ENCODE measurements at regions not wholly inside any gene's neighbourhood (a gene's known extent, or its start where the extent isn't known, plus 50 kb on each side); places are given as distances from the start of the nearest gene placed in this dataset.

DNA sequence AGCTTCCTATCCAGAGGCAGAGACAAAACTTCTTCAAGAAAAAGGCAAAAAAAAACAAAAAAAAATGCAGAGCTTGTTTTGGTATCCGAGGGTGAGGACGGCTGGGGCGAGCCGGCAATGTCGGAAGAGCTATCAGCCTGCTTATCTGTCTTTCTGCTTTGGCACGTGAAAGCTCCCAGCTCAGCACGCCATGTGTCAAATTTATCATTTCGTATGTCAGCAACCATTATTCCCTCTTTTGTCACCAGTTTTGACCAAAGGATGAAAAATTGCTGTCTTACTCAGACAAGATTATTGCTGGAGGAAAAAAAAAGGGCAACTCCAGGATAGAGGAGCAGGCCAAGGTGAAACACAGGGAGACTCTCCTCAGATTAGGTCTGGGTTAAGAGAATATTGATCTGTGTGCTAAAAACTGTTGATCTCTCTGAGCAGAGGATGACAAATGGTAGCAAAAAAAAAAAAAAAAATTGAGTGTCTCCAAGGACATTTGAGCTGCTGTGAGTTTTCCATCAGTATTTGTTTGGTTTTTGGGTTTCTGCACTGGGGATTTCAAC is 532.0 kb upstream of the POU3F3 start:
- Histone ChIP-seq H3K27me3 (replicated peaks; ENCODE audit: insufficient read depth, low read length) (no peaks in the 10 kb centered on the region), H3K27ac (ENCODE audit: low read length) (no peak overlapping the region), H4K20me1 (ENCODE audit: insufficient read depth, low read length) (no peaks in the 10 kb centered on the region), H3K4me1 (ENCODE audit: low read length) (no peaks in the 10 kb centered on the region), H3K36me3 (replicated peaks; ENCODE audit: insufficient read depth, low read length) (no peaks in the 10 kb centered on the region), H3K9me3 (replicated peaks; ENCODE audit: insufficient read depth, low read length) (no peaks in the 10 kb centered on the region), H3K4me3 (ENCODE audit: low read length) (no peak overlapping the region), H3K9me2 (replicated peaks; ENCODE audit: insufficient read depth, low read length) (no peaks in the 10 kb centered on the region), H3F3A (ENCODE audit: insufficient read depth, low read length) (no peaks in the 10 kb centered on the region), H3K9ac (ENCODE audit: low read length) (no peak overlapping the region), H3K4me2 (ENCODE audit: low read depth, low read length) (no peak overlapping the region), H2AFZ (ENCODE audit: low read length) (no peak overlapping the region), H3K79me2 (ENCODE audit: low read length) (no peaks in the 10 kb centered on the region)
- DNase-seq: no peak
- TF ChIP-seq EZH2phosphoT487 (IDR thresholded peaks at IDR 0.05; ENCODE audit: low read length) (no peak), EZH2 (optimal IDR thresholded peaks at IDR 0.05; ENCODE audit: low read depth, low read length) (no peak), CTCF (IDR thresholded peaks at IDR 0.05; ENCODE audit: low read length) (no peak)

GRCh38 chr2:104332731-104333130 is 521.2 kb upstream of the POU3F3 start:
- H2AFZ ChIP-seq (ENCODE audit: low read length): no peak overlapping the region
- H3K4me2 ChIP-seq (ENCODE audit: low read depth, low read length): no peak overlapping the region
- no peaks in the 10 kb centered on the region for H3K9me2 ChIP-seq (replicated peaks; ENCODE audit: insufficient read depth, low read length)
- no peak for DNase-seq
- H3K79me2 ChIP-seq (ENCODE audit: low read length): no peaks in the 10 kb centered on the region
- no peaks in the 10 kb centered on the region for H3K9me3 ChIP-seq (replicated peaks; ENCODE audit: insufficient read depth, low read length)
- no peaks in the 10 kb centered on the region for H3K36me3 ChIP-seq (replicated peaks; ENCODE audit: insufficient read depth, low read length)
- no peaks in the 10 kb centered on the region for H3K27me3 ChIP-seq (replicated peaks; ENCODE audit: insufficient read depth, low read length)
- H3K4me1 ChIP-seq (ENCODE audit: low read length): no peaks in the 10 kb centered on the region
- no peaks in the 10 kb centered on the region for H3F3A ChIP-seq (ENCODE audit: insufficient read depth, low read length)
- H4K20me1 ChIP-seq (ENCODE audit: insufficient read depth, low read length): no peaks in the 10 kb centered on the region
- H3K4me3 ChIP-seq (ENCODE audit: low read length): no peak overlapping the region
- H3K27ac ChIP-seq (ENCODE audit: low read length): no peak overlapping the region
- TF ChIP-seq EZH2phosphoT487 (IDR thresholded peaks at IDR 0.05; ENCODE audit: low read length): no peak
- no peak for TF ChIP-seq CTCF (IDR thresholded peaks at IDR 0.05; ENCODE audit: low read length)
- no peak for TF ChIP-seq EZH2 (optimal IDR thresholded peaks at IDR 0.05; ENCODE audit: low read depth, low read length)
- H3K9ac ChIP-seq (ENCODE audit: low read length): no peak overlapping the region

DNA sequence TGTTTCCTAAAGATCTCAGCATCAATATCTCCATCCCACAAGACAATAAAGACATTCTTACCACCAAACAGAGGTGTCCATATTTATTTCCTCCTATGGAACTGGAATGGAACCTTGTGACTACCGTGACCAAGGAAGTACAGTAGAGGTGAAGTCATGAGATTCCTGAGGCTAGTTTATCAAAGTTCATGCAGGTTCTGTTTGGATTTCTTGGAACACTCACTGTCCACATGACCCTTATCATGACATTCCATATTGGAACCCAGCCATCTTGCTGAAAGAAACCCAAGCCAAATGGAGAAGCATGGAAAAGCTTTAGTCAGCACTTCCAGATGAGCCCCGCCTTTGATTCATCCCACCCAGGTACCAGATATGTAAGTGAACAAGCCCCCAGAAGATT is 516.0 kb upstream of the POU3F3 start:
- Histone ChIP-seq H3K79me2 (ENCODE audit: low read length) (no peaks in the 10 kb centered on the region), H3F3A (ENCODE audit: insufficient read depth, low read length) (no peaks in the 10 kb centered on the region), H3K36me3 (replicated peaks; ENCODE audit: insufficient read depth, low read length) (no peaks in the 10 kb centered on the region), H3K4me3 (ENCODE audit: low read length) (no peak overlapping the region), H3K4me1 (ENCODE audit: low read length) (no peaks in the 10 kb centered on the region), H3K9ac (ENCODE audit: low read length) (no peak overlapping the region), H3K4me2 (ENCODE audit: low read depth, low read length) (no peak overlapping the region), H2AFZ (ENCODE audit: low read length) (no peak overlapping the region), H3K9me3 (replicated peaks; ENCODE audit: insufficient read depth, low read length) (no peaks in the 10 kb centered on the region), H3K27ac (ENCODE audit: low read length) (no peak overlapping the region), H3K27me3 (replicated peaks; ENCODE audit: insufficient read depth, low read length) (no peaks in the 10 kb centered on the region), H4K20me1 (ENCODE audit: insufficient read depth, low read length) (no peaks in the 10 kb centered on the region), H3K9me2 (replicated peaks; ENCODE audit: insufficient read depth, low read length) (no peaks in the 10 kb centered on the region)
- DNase-seq: no peak
- no peak for TF ChIP-seq EZH2phosphoT487 (IDR thresholded peaks at IDR 0.05; ENCODE audit: low read length)
- no peak for TF ChIP-seq CTCF (IDR thresholded peaks at IDR 0.05; ENCODE audit: low read length)
- no peak for TF ChIP-seq EZH2 (optimal IDR thresholded peaks at IDR 0.05; ENCODE audit: low read depth, low read length)

Data from MM.1S (cell line).